ENCODE measurements at regions not wholly inside any gene's neighbourhood (a gene's known extent, or its start where the extent isn't known, plus 50 kb on each side); places are given as distances from the start of the nearest gene placed in this dataset.

DNA sequence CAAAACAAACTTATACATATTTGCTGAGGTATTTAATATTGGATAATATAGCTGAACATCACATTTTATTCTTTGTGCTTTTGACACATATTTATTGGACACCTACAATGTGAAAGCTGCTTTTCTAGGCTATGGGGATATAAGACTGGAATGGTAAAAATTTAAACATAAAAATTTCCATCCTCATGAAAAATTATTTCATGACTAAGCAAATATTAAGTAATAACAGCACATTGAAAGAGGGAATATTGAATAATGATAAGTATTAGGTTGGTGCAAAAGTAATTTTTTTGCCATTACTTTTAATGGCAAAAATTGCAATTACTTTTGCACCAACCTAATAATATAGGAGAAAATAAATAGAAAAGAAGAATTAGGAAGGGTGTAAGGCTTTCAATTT, 972.5 kb upstream of the CDH8 start:
- DNase-seq (ENCODE audit: low read depth): no peak

DNA sequence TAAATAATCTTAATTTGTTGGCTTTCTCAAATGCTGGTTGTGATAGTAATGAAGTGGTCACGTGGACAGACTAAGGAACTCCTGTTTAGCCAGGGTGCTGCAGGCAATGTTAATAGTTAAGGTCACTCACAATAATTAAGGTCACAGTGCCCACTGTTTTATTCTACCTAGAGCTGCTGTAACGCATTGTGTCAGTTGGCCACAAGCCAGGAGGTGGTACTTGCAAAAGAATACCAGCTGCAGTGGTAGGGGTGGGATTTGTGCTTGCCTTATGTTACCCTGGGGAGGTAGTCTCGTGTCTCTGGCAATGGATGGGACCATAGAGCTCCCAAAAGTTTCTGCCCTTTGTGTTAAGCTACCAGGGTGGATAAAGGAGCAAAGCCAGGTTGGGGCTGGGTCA, 969.1 kb upstream of the CDH8 start:
- DNase-seq (ENCODE audit: low read depth): no peak

DNA sequence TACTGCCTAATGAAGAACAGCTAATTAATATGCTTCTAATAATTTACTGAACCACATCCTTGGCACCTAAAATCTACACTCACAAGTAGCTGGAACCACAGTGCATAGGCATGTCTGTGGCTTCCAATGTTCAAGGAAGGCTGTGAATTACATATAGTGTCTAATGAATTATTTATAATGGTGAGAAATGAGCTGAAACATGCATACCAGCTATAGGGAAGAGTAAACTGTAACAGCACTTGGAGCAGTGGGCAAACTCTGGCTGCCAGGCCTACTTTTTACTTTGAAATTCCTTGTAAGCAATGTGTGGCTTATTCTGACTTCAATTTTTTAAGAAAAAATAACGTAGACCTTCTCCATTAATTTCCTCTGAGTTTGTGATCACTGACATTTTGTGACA, 953.2 kb upstream of the CDH8 start:
- no peak for DNase-seq (ENCODE audit: low read depth)

DNA sequence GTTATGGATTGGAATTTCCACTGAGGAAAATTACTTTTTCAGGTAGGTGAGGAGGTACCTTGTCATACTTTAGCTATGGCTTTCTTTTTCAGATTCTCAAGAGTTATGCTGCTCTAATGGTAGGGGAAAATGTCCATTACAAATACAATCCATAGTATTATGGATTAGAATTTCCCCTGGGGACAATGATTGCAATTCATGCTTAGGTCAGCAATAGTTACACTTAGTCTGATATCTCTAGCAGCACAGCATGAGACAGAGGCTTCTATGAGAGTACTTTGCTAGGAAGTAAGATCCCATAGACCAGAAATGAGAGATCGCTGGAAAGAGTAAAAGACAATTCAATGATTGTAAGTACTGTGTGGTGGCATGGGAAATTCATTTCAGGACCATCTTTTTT, 949.5 kb upstream of the CDH8 start:
- DNase-seq (ENCODE audit: low read depth): no peak

DNA sequence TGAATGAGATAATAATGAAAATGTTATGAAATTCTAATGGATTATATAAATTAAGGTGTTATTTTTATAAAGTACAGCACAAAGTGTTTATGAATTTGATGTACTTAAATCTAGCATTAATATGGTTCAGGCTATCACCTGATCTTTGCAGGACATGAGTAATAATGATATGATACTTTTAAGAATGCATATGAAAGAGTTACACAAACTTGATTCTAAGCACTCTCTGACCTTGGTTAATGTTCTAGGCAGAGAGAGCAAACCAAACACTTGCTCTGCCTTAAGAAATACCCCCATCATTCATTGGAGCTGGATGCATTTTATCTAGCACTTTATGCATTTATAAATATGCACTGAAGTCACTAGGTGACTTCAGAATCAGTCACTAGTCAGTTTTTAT, 942.2 kb upstream of the CDH8 start:
- DNase-seq (ENCODE audit: low read depth): no peak

DNA sequence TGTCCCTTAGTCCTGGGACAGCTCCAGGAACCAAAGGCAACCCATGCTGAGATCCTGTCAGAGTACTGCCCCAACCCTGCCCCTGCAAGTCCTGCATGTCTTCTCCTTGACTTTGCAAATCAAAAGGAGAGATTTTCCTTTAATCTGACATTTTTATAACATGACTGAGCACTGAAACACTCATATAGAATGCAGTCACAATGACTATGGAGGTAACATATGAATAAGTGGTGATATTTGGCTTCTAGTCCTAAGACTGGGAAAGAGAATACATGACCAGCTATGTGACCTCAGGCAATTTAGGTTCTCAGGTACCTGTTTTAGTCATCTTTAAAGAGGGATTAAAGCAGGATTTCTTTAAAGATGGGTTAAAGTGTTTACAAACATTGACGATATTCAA, 941.6 kb upstream of the CDH8 start:
- no peak for DNase-seq (ENCODE audit: low read depth)

DNA sequence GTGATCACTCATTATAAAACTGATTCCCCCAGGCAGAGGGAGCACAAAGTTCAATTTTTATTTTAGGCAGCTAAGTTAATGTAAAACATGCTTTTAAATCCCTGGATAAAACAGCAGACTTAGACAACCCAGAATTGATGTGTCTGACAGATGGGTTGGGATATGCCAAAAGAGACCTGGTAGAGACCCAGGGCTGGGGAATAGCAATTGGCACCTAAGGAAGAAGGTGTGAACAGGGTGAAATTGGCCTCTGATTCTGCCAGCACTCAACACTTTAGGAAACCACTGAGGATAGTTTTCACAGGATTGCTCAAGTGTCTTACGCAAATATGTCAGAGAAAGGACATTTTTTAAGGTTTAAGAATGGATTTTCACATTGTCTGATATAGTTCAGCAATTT, 938.2 kb upstream of the CDH8 start:
- DNase-seq (ENCODE audit: low read depth): no peak

DNA sequence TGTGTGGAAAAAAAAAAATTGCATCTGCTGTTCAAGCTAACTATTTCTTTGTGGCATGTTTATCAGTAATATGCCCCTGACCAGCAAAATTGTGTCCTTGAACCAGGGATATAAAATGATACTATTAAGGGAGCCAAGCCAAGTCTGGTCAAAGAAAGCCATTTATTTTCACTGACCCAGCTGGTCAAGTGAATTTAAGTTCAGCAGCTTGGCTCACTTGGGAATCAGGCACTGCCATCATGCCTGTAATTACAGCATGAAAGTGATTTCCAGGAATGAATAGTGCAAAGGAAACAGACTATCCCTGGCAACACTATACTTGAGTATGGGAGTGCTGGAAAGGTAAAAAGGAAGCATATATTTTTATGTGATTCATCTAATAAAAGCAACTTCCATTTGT, 934.6 kb upstream of the CDH8 start:
- DNase-seq (ENCODE audit: low read depth): no peak

DNA sequence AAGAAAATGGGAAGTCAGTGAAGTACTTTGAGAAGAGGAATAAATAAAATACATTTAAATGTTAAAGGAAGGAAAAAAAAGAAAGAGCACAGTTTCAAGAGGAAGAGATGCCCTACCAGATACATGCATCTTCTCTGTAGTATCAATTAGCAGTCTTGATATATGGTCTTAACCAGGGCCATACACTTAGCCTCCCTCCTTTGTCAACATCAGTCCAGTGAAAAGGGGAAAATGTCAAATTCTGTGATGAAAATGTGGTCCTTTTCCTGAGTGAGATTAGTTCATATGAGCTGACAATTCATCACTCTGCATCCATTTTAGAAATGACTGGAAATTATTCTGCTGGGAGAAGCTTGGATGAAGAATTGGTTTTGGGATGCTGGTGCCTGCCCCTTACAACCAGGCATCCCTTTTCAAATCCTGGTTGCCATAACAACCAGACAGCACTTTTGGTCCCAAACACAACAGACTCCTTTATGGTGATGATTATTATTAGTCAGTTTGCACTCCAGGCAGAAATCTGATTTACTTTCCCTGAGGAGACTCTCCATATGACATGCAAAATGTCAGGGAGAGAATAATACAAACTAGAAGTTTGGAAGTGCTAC, 933.6 kb upstream of the CDH8 start:
- no peak for DNase-seq (ENCODE audit: low read depth)

DNA sequence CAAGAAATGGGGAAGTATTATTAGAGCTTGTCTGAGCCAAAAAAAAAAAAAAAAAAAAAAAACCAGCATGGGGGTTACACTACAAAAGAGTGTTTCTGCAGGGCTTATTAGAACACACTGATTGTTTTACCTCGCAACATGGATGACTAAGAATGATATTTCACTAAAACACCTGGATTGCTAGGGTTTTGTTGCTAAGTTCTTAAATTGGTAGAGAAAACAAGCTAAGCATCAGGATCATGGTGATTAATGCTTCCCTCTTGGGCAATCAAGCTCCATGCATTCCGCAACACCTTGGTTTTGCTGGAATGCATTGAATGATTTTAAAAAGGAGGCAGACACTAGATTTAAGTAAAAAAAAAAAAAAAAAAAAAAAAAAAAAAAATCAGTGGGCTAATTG, 931.4 kb upstream of the CDH8 start:
- DNase-seq (ENCODE audit: low read depth): no peak

DNA sequence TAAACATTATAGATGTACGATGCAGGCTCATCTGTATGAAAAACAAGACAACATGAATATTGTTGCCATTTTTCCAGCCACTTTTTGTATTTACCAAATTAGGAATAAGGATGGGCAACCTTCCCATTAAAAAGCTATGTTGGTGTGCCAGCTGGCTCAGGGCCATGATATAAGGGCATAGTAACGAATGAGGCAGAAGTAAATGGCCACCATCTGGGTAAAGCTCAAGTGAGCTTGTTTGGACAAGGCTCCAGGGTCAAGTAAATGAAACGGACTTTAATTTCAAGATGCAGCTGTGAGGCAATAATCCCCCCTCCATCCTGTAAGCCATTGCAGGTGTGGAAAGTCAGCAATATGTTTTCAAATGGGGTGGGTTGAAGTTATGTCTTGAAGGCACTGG, 930.9 kb upstream of the CDH8 start:
- DNase-seq (ENCODE audit: low read depth): no peak

DNA sequence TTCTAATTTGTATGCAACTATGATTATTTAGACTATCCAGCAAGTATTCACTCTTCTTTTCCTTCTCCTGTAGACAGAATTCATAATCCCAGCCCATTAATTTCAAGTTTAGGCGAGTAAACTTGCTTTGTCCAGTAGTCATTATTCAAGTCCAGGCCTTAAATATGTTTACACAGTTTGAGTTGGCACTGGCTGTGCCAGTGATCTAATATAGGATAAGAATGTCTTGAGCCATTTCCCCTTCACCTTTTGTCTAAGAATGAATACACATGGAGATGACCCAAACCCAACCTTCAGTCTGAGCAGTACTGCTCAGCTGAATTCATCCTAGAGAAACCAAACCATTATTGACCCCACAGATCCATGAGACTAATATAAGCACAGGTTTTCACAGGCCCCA, 930.4 kb upstream of the CDH8 start:
- DNase-seq (ENCODE audit: low read depth): no peak

DNA sequence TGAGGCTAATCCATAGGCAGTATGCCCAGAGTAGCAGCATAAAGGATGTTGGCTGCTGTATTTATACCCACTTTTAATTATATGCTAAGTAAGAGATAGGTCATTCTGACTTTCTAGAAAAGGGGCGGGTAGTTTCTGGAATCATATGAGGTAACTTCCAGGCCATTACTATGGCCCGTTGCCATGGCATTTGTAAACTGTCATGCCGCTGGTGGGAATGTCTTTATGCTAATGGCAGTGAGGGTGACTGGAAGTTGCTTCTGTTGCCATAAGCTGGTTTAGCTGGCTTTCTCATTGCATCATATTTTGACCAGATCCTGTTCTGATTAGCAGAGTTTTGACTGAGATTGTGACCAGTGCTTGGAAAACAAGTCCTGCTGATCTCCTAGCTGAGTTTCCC, 929.6 kb upstream of the CDH8 start:
- DNase-seq (ENCODE audit: low read depth): no peak

DNA sequence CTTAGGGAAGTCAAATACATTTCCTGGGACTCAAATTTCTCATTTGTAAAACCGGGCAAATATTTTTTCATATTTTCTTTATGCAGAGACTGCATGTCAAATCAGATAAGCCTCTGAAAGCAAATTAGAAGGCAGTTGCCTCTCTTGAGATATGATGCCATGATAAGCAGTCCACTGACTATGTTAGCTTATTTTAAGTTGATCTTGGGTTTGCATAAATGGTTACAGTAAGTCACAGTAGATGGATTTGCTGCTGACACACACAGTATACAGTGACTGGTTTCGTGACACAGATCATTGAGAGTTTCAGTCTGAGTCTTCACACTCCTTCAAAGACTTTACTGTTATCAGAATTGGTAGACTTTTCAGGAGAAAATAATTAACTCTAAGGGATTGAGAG, 927.6 kb upstream of the CDH8 start:
- DNase-seq (ENCODE audit: low read depth): no peak

DNA sequence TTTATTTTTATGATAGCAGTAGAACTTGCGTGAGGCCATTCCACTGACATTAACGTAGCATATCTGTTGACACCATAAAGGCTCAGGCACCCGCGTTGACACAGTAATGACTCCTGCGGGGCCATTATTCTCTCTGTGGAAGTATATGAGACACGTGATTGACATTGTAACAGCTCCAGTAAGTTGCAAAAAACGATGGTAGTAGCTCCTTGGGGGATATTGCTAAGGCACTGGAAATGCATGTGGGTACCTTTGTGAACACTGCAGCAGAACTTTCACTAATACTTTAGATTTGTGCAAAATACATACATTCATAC, 918.8 kb upstream of the CDH8 start:
- no peak for DNase-seq (ENCODE audit: low read depth)

DNA sequence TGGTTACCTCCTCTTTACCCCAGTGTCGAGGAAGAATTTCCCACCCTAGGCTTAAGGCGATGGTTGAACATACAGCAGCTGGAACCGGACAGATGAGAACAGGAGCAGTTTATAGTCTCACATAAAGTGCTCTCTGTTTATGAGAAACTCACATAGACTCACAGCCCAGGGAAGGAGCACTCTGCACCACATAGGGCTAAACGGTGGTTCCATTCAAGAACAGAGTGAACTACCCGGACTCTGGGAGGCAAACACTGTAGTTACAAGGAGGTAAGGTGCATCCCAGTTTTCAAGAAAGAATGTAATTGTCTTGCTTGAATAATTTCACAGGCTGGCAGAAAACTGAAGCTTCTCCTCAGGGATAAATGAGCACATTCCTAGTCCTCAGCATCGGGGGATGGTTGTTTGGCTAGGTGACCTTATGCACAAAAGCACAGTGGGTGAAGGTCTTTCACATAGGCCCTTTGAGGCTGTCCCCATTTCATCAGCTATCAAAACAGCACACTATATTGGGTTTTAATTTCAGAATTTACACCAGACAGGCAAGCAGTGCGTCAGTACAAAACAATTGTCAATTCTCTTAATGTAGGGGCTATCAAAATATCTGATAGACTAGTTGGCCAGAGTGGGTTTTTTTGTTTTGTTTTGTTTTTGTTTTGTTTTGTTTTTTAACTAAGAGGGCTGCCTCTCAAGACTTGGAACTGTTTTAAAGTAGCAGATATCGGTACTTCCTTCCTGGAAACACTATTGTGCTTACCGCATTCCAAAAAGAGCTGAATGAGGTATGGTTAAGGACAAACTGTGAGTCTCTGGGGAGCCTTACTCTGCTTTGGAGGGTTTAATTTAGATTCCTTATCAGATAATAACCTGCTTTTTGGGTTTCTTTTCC, 918.1 kb upstream of the CDH8 start:
- DNase-seq (ENCODE audit: low read depth): no peak

DNA sequence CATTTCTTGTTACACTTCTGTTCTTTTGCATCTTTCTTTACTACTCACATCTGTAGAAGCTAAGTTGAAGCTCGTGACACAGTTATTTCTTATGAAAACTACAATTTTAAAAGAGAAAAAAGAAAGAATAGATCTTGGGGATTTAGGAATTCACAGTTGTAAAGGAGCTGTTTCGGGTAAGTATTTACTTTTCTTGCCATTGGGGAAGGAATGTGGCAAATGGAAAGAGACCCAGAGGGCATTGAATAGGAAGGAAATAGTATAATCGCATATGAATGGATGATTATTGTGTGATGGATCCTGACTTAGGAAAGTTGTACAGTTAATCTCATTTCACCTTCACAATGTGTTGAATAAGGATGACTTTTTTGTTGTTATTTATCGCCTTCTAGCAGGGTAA, 914.1 kb upstream of the CDH8 start:
- no peak for DNase-seq (ENCODE audit: low read depth)

DNA sequence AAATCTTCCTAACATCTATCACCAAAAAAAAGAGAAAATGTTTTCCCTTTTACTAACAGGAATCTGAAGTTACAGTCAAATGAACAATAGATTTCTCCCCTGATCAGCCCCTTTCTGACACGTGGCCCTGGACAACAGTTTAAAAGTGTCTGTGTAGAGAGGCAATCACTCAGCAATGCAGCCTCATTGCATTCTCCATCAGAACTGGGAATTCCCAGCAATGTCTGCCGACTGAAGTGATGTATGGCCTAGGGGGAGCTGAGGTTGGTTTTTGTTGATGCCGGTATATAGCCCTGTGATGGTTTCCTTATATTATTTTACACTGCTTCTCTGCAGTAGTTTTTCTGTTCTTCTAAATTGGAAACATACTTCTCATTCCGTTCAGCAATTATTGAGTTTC, 904.3 kb upstream of the CDH8 start:
- DNase-seq (ENCODE audit: low read depth): no peak

DNA sequence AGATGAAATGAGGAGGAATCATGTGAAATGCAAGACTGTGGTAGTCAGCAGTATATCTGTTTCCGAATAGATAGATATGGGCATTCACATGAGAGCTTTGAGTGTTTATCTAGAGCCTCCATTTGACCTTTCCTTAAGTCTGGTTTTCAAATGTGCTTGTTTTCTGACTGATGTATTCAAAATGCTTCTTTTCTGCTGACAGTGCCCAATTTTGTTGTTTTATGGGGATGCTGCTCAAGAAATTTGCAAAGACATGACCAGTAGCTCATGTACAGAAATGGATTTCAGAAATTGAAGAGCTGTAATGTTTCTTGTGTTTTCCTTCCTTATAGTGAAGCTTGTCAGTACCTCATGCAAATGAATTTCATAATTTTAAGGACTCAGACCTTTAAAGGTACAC, 903.4 kb upstream of the CDH8 start:
- DNase-seq (ENCODE audit: low read depth): no peak

DNA sequence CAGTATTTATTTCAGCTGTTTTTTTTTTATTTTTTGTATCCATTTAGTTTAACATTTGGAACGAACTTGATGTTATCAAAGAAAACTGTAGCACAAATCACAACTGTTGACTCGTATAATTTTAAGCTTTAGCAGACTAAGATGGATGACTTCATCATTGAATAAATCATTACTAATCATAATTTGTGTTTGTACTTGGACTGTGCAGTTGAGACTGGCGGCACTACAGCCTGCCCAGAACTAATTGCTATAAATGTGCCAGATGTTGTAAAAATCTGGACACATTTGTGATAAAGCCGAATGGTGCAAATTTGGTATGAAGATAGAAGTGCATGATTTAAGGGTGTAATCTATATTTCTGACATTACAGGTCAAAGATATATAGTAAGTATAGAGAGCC, 897.7 kb upstream of the CDH8 start:
- DNase-seq (ENCODE audit: low read depth): no peak

DNA sequence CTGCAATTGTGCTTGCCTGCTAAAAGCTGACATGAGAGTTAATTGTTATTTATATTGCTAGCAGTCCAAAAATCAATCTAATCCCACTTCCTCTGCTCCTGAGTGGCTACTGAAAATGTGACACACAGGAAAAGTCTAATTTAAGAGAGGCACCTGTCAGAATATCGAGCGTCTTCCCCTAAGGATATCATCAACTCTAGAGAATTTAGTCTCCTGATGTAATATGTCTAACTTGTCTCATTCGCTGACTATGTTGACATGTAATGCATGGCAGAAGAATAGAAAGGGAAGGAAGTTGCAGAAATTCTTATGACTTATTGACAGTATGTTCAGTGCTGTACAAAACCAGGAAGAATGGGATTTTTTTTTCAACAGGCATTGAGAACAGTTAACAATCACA, 893.4 kb upstream of the CDH8 start:
- DNase-seq (ENCODE audit: low read depth): no peak

DNA sequence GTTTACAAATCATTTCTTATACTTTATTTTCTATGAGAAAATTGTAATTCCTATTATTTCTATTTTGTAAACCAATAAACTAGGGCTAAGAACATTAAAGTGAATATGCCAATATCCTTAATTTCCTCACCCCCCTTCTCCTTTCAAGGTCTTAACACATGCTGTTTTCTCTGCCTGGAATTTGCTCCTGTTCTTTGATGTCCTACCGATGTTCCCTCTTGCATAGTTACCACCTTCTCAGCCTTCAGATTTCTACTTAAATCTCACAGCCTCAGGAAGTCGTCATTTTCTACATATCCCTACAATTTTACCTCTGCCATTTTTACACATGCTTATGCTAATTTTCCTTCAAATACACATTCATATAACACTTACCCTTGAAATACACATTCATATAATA, 890.9 kb upstream of the CDH8 start:
- DNase-seq (ENCODE audit: low read depth): no peak

DNA sequence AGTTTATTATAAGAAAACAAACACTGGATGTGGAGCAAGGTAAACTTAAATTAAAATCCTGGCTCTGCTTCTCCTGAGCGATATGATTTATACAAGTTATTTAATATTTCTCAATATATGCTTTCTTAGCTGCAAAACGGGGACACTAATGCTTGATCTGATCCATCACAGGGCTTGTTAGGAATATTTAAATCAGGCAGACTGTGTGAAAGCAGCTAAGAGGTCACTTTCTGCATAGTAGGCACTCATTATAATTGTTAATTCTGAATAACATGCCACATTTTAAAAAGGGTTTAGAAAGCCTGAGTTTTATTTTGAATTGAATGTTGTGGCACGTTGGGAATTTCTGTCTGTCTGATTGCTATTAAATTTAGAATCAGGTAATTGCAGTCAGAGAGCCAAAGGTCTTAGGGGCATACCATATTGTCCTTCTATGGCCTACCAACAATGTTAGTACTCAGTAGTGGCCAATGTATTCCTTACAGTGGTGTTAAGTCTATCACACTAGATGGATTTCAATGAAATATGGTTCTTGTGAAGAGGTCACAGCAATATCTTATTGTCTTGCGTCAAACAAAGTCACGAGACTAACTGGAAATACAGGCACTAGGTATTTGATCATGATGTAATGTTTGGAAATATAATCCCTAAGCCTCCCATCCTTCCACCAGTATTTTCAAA, 890.0 kb upstream of the CDH8 start:
- DNase-seq (ENCODE audit: low read depth): no peak

All from RPMI7951 (cell line).